ENCODE measurements at regions not wholly inside any gene's neighbourhood (a gene's known extent, or its start where the extent isn't known, plus 50 kb on each side); places are given as distances from the start of the nearest gene placed in this dataset.

GRCh38 chr2:126568734-126569133, 87.2 kb upstream of the GYPC start:
- DNase-seq (ENCODE audit: low spot score), result no peak

- DNase-seq (ENCODE audit: low spot score), result no peak
Observed at GRCh38 chr2:126571403-126571802, 84.6 kb upstream of the GYPC start.

- no peak for DNase-seq (ENCODE audit: low spot score)
Observed at GRCh38 chr2:126575631-126576030, 80.3 kb upstream of the GYPC start.

DNA sequence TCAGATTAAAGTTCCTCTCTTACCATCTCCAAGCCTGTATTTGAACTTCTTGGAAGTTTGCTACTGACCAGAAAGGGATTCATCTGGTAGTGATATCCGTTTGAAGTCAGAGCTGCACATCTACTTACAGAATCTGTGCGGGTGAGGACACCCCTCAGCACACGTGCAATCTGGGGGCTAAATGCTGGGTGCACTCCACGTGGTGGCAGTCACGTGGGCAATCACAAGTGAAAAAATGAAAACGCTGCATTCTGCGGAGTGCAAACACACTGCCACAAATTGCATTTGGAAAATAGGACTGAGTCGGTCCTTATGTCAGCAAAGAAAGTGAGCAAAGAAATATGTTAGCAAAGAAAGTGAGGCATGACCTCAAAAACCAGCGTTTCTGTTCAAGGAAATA, 76.1 kb upstream of the GYPC start:
- no peak for DNase-seq (ENCODE audit: low spot score)

DNA sequence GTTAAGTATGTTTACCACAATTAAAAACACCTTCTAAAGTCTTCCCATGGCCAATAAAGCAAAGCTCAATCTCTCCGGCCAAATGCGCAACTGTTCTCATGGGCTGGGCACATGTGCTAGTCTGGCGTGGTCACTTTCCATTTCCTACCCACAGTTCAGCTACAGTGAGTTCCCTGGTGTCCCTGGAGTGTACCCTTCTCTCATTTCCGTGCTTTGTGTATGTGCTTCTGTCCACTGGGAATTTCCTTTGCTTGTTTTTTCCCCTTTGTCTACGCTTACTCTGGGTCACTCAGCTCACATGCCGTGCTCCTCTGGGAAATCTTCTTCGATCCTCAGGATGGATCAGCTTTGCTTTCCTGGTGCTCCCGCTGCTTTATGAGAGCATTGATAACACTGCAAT, 69.6 kb upstream of the GYPC start:
- DNase-seq (ENCODE audit: low spot score), result no peak

DNA sequence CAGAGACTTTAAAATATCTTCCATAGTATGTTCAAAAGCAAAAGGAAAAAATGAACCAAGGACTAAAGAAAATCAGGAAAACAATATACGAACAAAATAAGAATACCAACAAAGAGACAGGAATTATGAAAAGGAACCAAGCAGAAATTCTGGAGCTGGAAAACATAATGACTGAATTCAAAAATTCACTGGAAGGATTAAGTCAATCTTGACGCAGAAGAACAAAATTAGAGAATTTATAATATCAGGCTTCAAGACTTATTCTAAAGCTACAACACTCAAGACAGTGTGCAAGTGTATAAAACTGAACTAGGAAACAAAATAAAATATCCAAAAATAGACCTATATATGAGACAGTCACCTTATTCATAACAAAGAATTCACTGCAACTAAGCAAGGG, 56.9 kb upstream of the GYPC start:
- no peak for DNase-seq (ENCODE audit: low spot score)

DNA sequence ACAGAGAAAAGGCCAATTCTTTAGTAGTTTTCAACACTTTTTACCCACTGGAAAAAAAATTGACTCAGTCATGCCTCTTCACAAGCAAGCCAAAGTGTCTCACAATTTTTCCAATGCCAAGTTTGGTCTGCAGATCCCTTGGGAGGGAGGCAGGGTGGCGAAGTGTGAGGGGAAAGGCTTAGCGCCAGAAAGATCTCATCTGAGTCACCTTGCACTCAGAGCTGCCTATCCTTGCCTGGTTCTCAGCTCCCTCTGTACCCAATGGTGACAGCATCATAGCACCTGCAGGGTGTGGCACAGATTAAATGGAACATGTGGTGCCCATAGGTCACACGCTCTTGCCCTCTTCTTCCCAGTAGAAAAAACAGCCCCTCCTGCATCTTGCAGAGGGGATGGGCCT, 55.2 kb upstream of the GYPC start:
- no peak for DNase-seq (ENCODE audit: low spot score)

- DNase-seq (ENCODE audit: low spot score), result no peak
Observed at GRCh38 chr2:126602334-126602733, 53.6 kb upstream of the GYPC start.

Data from kidney tubule cell (primary cell).